Lower leg skin (tissue), 4 donors: ENCODE measurements at regions not wholly inside any gene's neighbourhood (a gene's known extent, or its start where the extent isn't known, plus 50 kb on each side); places are given as distances from the start of the nearest gene placed in this dataset.

ENCODE experiments used
- DNase-seq, 2 donors: peaks; one replicate each; pipeline ENCODE4 v3.0.0-alpha.2; 2019; ENCODE audit warnings: low spot score in 2 of 2
- H3K4me3 ChIP-seq: fragments of 200-600 bp; sonication (generic); 2 replicates; pipeline ENCODE4 v1.5.1; 2017; ENCODE audit warnings: mild to moderate bottlenecking, low read depth; ENCODE audit not compliant: poor library complexity, severe bottlenecking
- CTCF ChIP-seq, 3 donors: fragments of 450-650 bp; IDR thresholded peaks; one replicate each; pipeline ENCODE4 v1.5.1; 2016; ENCODE audit warnings: antibody characterized with exemption in 3 of 3, mild to moderate bottlenecking in 3 of 3, moderate library complexity in 2 of 3
- POLR2A ChIP-seq, 2 donors: fragments of 450-650 bp; IDR thresholded peaks; one replicate each; pipeline ENCODE4 v1.6.1; 2016 to 2017; ENCODE audit warnings: antibody characterized with exemption in 2 of 2, mild to moderate bottlenecking in 1 of 2, moderate library complexity in 1 of 2
- WGBS, 2 donors: methylation state at CpG; one replicate each; pipeline ENCODE4 v1.1.5; 2018; 5-methylcytosine and 5-hydroxymethylcytosine counted together
- intact Hi-C: fragments of 100-400 bp; cut with DNase I; formaldehyde crosslinking; loops from one replicate; pipeline ENCODE4 v1.15.0; 2023; ENCODE audit warnings: low total_unique reads

- 53 to 56% methylated on average over 1 of the region's 1 CpG for WGBS, 2 donors
Observed at GRCh38 chr2:118350621-118351020, 262.4 kb downstream of the INSIG2 start.

GRCh38 chr2:118349365-118349764, 261.1 kb downstream of the INSIG2 start:
- TF ChIP-seq POLR2A (IDR thresholded peaks at IDR 0.05), result no peak
- TF ChIP-seq CTCF (IDR thresholded peaks at IDR 0.05), result no peak
- WGBS, 2 donors, result 72 to 75% methylated on average over 2 of the region's 2 CpGs
- intact Hi-C loops, result no loop called here
- no peak overlapping the region for H3K4me3 ChIP-seq
- DNase-seq, result no peak

More at GRCh38 chr2:118350621-118351020, 262.4 kb downstream of the INSIG2 start:
- intact Hi-C loops, result no loop called here
- TF ChIP-seq POLR2A (IDR thresholded peaks at IDR 0.05), result no peak
- no peak for TF ChIP-seq CTCF (IDR thresholded peaks at IDR 0.05)
- no peak for DNase-seq
- H3K4me3 ChIP-seq, result no peak overlapping the region

GRCh38 chr2:118348380-118349034, 260.2 kb downstream of the INSIG2 start:
- intact Hi-C loops, result no loop called here
- no peak for TF ChIP-seq CTCF (IDR thresholded peaks at IDR 0.05)
- no peak for TF ChIP-seq POLR2A (IDR thresholded peaks at IDR 0.05)
- no peak for DNase-seq
- H3K4me3 ChIP-seq, result no peak overlapping the region
- 59 to 68% methylated on average over 4 of the region's 4 CpGs for WGBS, 2 donors

- 73 to 75% methylated on average over 3 of the region's 3 CpGs for WGBS, 2 donors
- no peak overlapping the region for H3K4me3 ChIP-seq
- intact Hi-C loops, result no loop called here
- DNase-seq, result no peak
- TF ChIP-seq POLR2A (IDR thresholded peaks at IDR 0.05) (no peak), CTCF (IDR thresholded peaks at IDR 0.05) (no peak)
Observed at GRCh38 chr2:118345465-118345864, 257.2 kb downstream of the INSIG2 start.

GRCh38 chr2:118340103-118340502, 251.8 kb downstream of the INSIG2 start:
- intact Hi-C loops, result no loop called here
- 76 to 84% methylated on average over 5 of the region's 5 CpGs for WGBS, 2 donors
- no peak overlapping the region for H3K4me3 ChIP-seq
- no peak for DNase-seq
- TF ChIP-seq POLR2A (IDR thresholded peaks at IDR 0.05) (no peak), CTCF (IDR thresholded peaks at IDR 0.05) (no peak)

GRCh38 chr2:118339386-118339785, 251.1 kb downstream of the INSIG2 start:
- TF ChIP-seq POLR2A (IDR thresholded peaks at IDR 0.05) (no peak), CTCF (IDR thresholded peaks at IDR 0.05) (no peak)
- no peak for DNase-seq
- H3K4me3 ChIP-seq, result no peak overlapping the region
- intact Hi-C loops, result no loop called here
- WGBS, 2 donors, result 96 to 100% methylated on average over 1 of the region's 1 CpG
